Medulla oblongata (tissue), 1 donor: ENCODE measurements at regions not wholly inside any gene's neighbourhood (a gene's known extent, or its start where the extent isn't known, plus 50 kb on each side); places are given as distances from the start of the nearest gene placed in this dataset.
A peak's percentile ranks its signal among the peaks of the same experiment; 100 is the strongest.

Source experiments
- DNase-seq: peaks from one replicate; pipeline ENCODE4 v3.0.0-alpha.2; 2015; ENCODE audit errors: extremely low spot score

- no peak for DNase-seq
Observed at GRCh38 chr5:24737163-24737562, 92.4 kb upstream of the CDH10 start.

GRCh38 chr5:24735284-24735683, 90.5 kb upstream of the CDH10 start:
- DNase-seq: no peak

- no peak for DNase-seq
Observed at GRCh38 chr5:24732184-24732583, 87.4 kb upstream of the CDH10 start.

GRCh38 chr5:24720743-24721142, 76.0 kb upstream of the CDH10 start:
- no peak for DNase-seq

GRCh38 chr5:24714746-24715145, 70.0 kb upstream of the CDH10 start:
- peak; percentile 15 for DNase-seq

DNA sequence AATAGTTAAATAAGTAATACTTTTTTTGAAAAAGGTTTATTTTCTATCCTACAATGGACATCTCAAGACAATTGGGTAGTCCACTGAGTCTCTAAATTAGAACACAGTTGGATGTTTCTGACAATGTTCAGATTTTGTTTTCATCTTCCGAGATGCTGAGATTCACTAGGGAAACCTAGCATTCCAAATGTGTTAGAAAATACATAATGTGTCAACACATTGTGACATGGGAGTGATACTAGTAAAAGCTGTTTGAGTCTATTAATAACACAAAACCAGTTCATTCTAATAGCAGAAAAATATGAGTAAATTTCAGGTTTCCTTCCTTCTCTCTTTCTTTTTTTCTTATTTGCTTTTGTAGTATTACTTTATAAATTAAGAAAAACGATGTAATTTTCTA, 68.2 kb upstream of the CDH10 start:
- DNase-seq: no peak

- DNase-seq: no peak
Observed at GRCh38 chr5:24712047-24712446, 67.3 kb upstream of the CDH10 start.

DNA sequence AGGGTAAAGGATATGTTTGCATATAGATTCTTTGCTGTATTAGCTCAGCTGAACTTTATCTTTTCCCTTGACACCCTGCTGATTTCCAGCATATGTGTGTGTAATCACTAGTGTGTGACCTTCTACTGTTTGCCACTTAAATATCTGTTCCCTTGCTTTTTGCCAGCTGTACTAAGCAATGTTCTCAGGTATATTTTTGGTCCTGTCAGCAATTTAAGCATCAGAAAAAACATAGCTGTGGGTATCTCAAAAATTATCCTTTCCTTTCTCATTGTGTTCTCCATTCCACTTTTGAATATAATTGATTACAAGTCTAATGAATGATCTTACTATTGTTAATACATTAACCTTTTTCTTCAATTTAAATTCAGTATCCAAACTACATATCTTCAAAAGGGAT, 59.2 kb upstream of the CDH10 start:
- DNase-seq: no peak
